ENCODE measurements at regions not wholly inside any gene's neighbourhood (a gene's known extent, or its start where the extent isn't known, plus 50 kb on each side); places are given as distances from the start of the nearest gene placed in this dataset.

- no peak for DNase-seq (ENCODE audit: low spot score)
Observed at GRCh38 chr6:137690034-137690433, 177.0 kb upstream of the TNFAIP3 start.

- DNase-seq (ENCODE audit: low spot score), result no peak
Observed at GRCh38 chr6:137690721-137691120, 176.3 kb upstream of the TNFAIP3 start.

GRCh38 chr6:137692308-137692707 lies 174.8 kb upstream of the TNFAIP3 start:
- DNase-seq (ENCODE audit: low spot score), result no peak

GRCh38 chr6:137692806-137693205 lies 174.3 kb upstream of the TNFAIP3 start:
- no peak for DNase-seq (ENCODE audit: low spot score)

GRCh38 chr6:137693711-137694110 lies 173.3 kb upstream of the TNFAIP3 start:
- DNase-seq (ENCODE audit: low spot score), result no peak

- DNase-seq (ENCODE audit: low spot score), result no peak
Observed at GRCh38 chr6:137696765-137697164, 170.3 kb upstream of the TNFAIP3 start.

- no peak for DNase-seq (ENCODE audit: low spot score)
Observed at GRCh38 chr6:137697267-137697938, 169.7 kb upstream of the TNFAIP3 start.

- DNase-seq (ENCODE audit: low spot score), result no peak
Observed at GRCh38 chr6:137698636-137699030, 168.4 kb upstream of the TNFAIP3 start.

- peak; percentile 50 for DNase-seq (ENCODE audit: low spot score)
Observed at GRCh38 chr6:137699031-137699683, 167.9 kb upstream of the TNFAIP3 start.

- no peak for DNase-seq (ENCODE audit: low spot score)
Observed at GRCh38 chr6:137700161-137700560, 166.9 kb upstream of the TNFAIP3 start.

GRCh38 chr6:137700751-137701477 lies 166.1 kb upstream of the TNFAIP3 start:
- no peak for DNase-seq (ENCODE audit: low spot score)

- DNase-seq (ENCODE audit: low spot score), result no peak
Observed at GRCh38 chr6:137701942-137702341, 165.1 kb upstream of the TNFAIP3 start.

- DNase-seq (ENCODE audit: low spot score), result no peak
Observed at GRCh38 chr6:137702791-137703424, 164.2 kb upstream of the TNFAIP3 start.

GRCh38 chr6:137704802-137705159 lies 162.3 kb upstream of the TNFAIP3 start:
- no peak for DNase-seq (ENCODE audit: low spot score)

GRCh38 chr6:137705160-137706082 lies 161.6 kb upstream of the TNFAIP3 start:
- peak; percentile 66 for DNase-seq (ENCODE audit: low spot score)

- DNase-seq (ENCODE audit: low spot score), result no peak
Observed at GRCh38 chr6:137706083-137706750, 160.8 kb upstream of the TNFAIP3 start.

GRCh38 chr6:137707038-137707589 lies 159.9 kb upstream of the TNFAIP3 start:
- no peak for DNase-seq (ENCODE audit: low spot score)

- peak; percentile 93 for DNase-seq (ENCODE audit: low spot score)
Observed at GRCh38 chr6:137707590-137708360, 159.3 kb upstream of the TNFAIP3 start.

- DNase-seq (ENCODE audit: low spot score), result no peak
Observed at GRCh38 chr6:137708481-137708880, 158.6 kb upstream of the TNFAIP3 start.

Measured in activated CD4-positive, alpha-beta T cell treated with anti-CD3 and anti-CD28 coated beads, Interleukin-2, Interleukin-4, amounts not matched to agents 100 ng/mL and 50 ng/mL, durations not matched to agents 16 hours and 8 hours (primary cell).